Nephron progenitor cell (in vitro differentiated cells): ENCODE measurements at regions not wholly inside any gene's neighbourhood (a gene's known extent, or its start where the extent isn't known, plus 50 kb on each side); places are given as distances from the start of the nearest gene placed in this dataset.
"Not testable (repeated sequence)": the region's sequence is repeated elsewhere in the genome, so short reads cannot be mapped to it uniquely, and the experiment has no call there.

Experiments used
- DNase-seq: peaks from one replicate; pipeline ENCODE4 v3.0.0; 2021
- H3K27ac Mint-ChIP-seq: 2 replicates; pipeline ENCODE4 v1.8.0; 2021; ENCODE audit warnings: mild to moderate bottlenecking, moderate library complexity, mixed read lengths
- H3K27me3 Mint-ChIP-seq: 2 replicates; pipeline ENCODE4 v1.8.0; 2021; ENCODE audit warnings: mild to moderate bottlenecking, low read depth, mixed read lengths; ENCODE audit not compliant: poor library complexity
- H3K36me3 Mint-ChIP-seq: 2 replicates; pipeline ENCODE4 v1.8.0; 2021; ENCODE audit warnings: low read depth, mixed read lengths
- H3K4me1 Mint-ChIP-seq: 2 replicates; pipeline ENCODE4 v1.8.0; 2021; ENCODE audit warnings: mixed read lengths
- H3K4me3 Mint-ChIP-seq: 2 replicates; pipeline ENCODE4 v1.8.0; 2021; ENCODE audit warnings: mild to moderate bottlenecking, moderate library complexity, mixed read lengths
- H3K9me3 Mint-ChIP-seq: 2 replicates; pipeline ENCODE4 v1.8.0; 2021; ENCODE audit warnings: mild to moderate bottlenecking, moderate library complexity, mixed read lengths

- H3K4me3 Mint-ChIP-seq, H3K27me3 Mint-ChIP-seq, H3K4me1 Mint-ChIP-seq, H3K36me3 Mint-ChIP-seq, H3K27ac Mint-ChIP-seq, H3K9me3 Mint-ChIP-seq: not testable (repeated sequence)
- DNase-seq: peak; percentile 63
These were observed 645.1 kb downstream of the FAM72C start for GRCh38 chr1:143326662-143327061.

GRCh38 chr1:143311154-143311553 lies 660.6 kb downstream of the FAM72C start:
- Mint-ChIP-seq H3K27me3 (peaks cover 10% of the 10 kb centered on the region), H3K9me3 (peaks cover 12% of the 10 kb centered on the region)
- H3K36me3 Mint-ChIP-seq, H3K4me1 Mint-ChIP-seq, H3K27ac Mint-ChIP-seq, DNase-seq, H3K4me3 Mint-ChIP-seq: not testable (repeated sequence)
